Activated CD4-positive, CD25-positive, alpha-beta regulatory T cell treated with anti-CD3 and anti-CD28 coated beads, Interleukin-2, amount 50 U/mL, for 72 hours (primary cell): ENCODE measurements at regions not wholly inside any gene's neighbourhood (a gene's known extent, or its start where the extent isn't known, plus 50 kb on each side); places are given as distances from the start of the nearest gene placed in this dataset.
"Not testable (repeated sequence)": the region's sequence is repeated elsewhere in the genome, so short reads cannot be mapped to it uniquely, and the experiment has no call there.

ENCODE experiments used
- DNase-seq: peaks from one replicate; pipeline ENCODE4 v3.0.0; 2021

DNA sequence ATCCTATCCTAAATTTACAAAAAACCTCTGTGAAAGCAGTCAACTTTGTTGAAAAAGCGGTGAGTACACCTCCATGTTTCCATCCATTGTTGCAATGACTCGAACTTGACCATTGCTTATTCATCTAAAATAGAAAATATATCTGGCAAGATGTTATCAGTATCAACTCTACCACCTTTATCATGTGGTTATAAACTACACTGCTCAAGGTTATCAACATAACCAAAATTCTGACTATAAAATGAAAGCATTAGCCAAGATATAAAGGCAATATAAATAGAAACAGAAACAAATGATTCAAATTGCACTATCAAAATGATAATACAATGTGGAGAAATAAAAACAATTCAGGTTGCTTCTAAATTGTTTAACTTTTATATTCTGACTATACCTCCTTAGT lies 150.0 kb downstream of the AVL9 start:
- not testable (repeated sequence) for DNase-seq

DNA sequence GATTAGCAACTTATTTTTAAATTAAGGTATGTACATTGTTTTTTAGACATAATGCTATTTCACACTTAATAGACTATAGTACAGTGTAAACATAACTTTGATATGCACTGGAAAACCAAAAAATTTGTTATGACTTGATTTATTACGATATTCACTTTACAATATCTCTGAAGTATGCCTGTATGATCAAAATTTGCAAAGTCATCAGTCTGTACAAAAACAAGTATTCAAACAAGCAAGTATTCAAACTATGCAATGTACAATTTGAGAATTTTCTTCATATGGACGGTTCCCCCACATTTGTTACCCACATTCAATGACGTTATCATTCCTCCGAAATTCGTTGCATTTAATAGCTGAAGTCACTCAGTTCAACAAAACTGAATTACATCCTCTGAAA lies 147.9 kb downstream of the AVL9 start:
- no peak for DNase-seq

DNA sequence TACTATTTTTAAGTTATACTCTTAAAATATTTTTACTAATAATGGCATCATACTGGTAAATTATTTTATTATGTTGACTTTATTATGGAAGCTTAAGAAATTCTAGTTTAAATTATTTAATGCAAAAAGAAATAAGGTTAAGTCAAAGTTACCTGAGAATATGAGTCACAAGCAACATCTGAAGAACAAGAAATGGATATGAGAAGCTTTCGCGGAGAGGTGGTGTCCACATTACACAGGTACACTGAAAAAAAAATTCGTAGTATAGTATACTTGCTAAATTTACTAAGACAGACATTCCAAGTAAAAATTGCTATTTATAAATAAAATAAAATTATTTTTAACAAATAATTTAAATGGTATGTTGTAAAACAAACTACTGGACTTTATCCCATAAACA lies 143.8 kb downstream of the AVL9 start:
- no peak for DNase-seq

DNA sequence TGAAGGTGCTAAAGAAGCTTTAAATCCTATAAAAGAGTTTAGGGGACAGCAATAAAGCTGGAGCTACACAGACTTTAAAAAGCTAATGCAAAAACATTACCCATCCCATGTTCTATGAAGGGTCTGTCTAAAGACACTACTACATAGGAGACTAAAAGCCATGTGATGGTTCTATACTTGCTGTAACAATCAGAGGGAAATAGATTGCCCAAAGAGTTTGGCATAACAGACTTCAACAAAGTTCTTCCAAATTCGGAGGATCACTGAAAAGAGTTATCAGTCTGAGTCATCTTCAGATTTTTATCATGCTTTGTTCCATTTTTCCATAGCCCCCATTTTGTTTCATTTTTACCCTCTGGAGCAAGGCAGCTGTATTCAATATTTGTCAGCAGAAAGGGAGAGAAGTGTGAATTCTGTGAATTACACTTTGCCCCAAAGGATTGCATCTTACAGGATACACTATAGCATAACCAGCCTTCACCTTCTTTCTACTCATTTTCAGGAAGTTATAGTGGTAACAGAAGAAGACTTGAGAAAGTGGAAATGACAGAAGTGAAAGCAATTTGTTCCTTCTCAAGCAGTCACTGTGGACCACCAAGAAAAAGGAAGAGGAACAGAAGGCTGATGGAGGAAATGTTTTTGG lies 143.3 kb downstream of the AVL9 start:
- DNase-seq = not testable (repeated sequence)
